ENCODE measurements at regions not wholly inside any gene's neighbourhood (a gene's known extent, or its start where the extent isn't known, plus 50 kb on each side); places are given as distances from the start of the nearest gene placed in this dataset.

GRCh38 chr9:11632691-11633090 lies 1019.9 kb upstream of the PTPRD start:
- TF ChIP-seq POLR2A (IDR thresholded peaks at IDR 0.05) = no peak
- no peak for TF ChIP-seq CTCF (IDR thresholded peaks at IDR 0.05)

Measured in body of pancreas (tissue), 4 donors.